CD4-positive, alpha-beta T cell (primary cell): ENCODE measurements at regions not wholly inside any gene's neighbourhood (a gene's known extent, or its start where the extent isn't known, plus 50 kb on each side); places are given as distances from the start of the nearest gene placed in this dataset.

Experiments
- ATAC-seq: fragments of 200-7000 bp; cut with Tn5 transposase; one replicate; pipeline ENCODE4 v1.10.0; 2022; ENCODE audit warnings: mild to moderate bottlenecking; ENCODE audit not compliant: poor library complexity
- CTCF ChIA-PET: fragments of 350-600 bp; sonication (Branson Sonifier 250); formaldehyde crosslinking; loops from one replicate; lab custom pipeline; 2021; ENCODE audit warnings: antibody characterized with exemption, inconsistent platforms; lab: Charles Lee
- POLR2A ChIA-PET: fragments of 350-600 bp; sonication (Branson Sonifier 250); formaldehyde crosslinking; loops from one replicate; lab custom pipeline; 2021; ENCODE audit warnings: antibody characterized with exemption, inconsistent platforms; lab: Charles Lee
- DNase-seq, 14 experiments: peaks; one replicate each; pipeline ENCODE4 v3.0.0-alpha.2; 2013 to 2020; ENCODE audit warnings: mixed read lengths in 2 of 14
- H3K27ac ChIP-seq, 2 donors: one replicate each; pipeline versions ENCODE4 v1.5.1 to v1.7.0; 2013; ENCODE audit warnings: low read length in 2 of 2, low read depth in 1 of 2, mild to moderate bottlenecking in 1 of 2
- H3K27me3 ChIP-seq, 2 experiments: 1 replicate in 1 of 2; 2 replicates in 1 of 2; pipeline versions ENCODE4 v1.6.1 to v1.7.0; 2013; ENCODE audit warnings: low read length in 2 of 2, control low read depth in 1 of 2, mild to moderate bottlenecking in 1 of 2, moderate library complexity in 1 of 2; ENCODE audit not compliant: insufficient read depth in 2 of 2, control insufficient read depth in 1 of 2
- H3K36me3 ChIP-seq: one replicate; pipeline ENCODE4 v1.6.1; 2013; ENCODE audit warnings: low read length, control low read depth; ENCODE audit not compliant: insufficient read depth
- H3K4me1 ChIP-seq: one replicate; pipeline ENCODE4 v1.6.1; 2013; ENCODE audit warnings: low read length, control low read depth; ENCODE audit not compliant: insufficient read depth
- H3K4me3 ChIP-seq: one replicate; pipeline ENCODE4 v1.5.1; 2013; ENCODE audit warnings: mild to moderate bottlenecking, low read length, moderate library complexity
- H3K9me3 ChIP-seq, 2 experiments: 1 replicate in 1 of 2; 2 replicates in 1 of 2; pipeline versions ENCODE4 v1.6.1 to v1.7.0; 2013; ENCODE audit warnings: low read length in 2 of 2, mild to moderate bottlenecking in 2 of 2, control low read depth in 1 of 2, moderate library complexity in 1 of 2; ENCODE audit not compliant: control insufficient read depth in 1 of 2, insufficient read depth in 1 of 2
- H3K27ac Mint-ChIP-seq: one replicate; pipeline ENCODE4 v1.8.0; 2020; ENCODE audit warnings: mixed read lengths
- H3K27me3 Mint-ChIP-seq: one replicate; pipeline ENCODE4 v1.8.0; 2021; ENCODE audit warnings: mixed read lengths
- H3K36me3 Mint-ChIP-seq: one replicate; pipeline ENCODE4 v1.8.0; 2021; ENCODE audit warnings: low read depth, mixed read lengths
- H3K4me1 Mint-ChIP-seq: one replicate; pipeline ENCODE4 v1.8.0; 2021; ENCODE audit warnings: low read depth, mixed read lengths
- H3K4me3 Mint-ChIP-seq: one replicate; pipeline ENCODE4 v1.8.0; 2020; ENCODE audit warnings: mild to moderate bottlenecking, mixed read lengths
- H3K9me3 Mint-ChIP-seq: one replicate; pipeline ENCODE4 v1.8.0; 2020; ENCODE audit warnings: mixed read lengths
- intact Hi-C, 2 experiments: fragments of 100-400 bp; cut with DNase I in 1 of 2; cut with micrococcal nuclease in 1 of 2; formaldehyde crosslinking; loops; one replicate each; pipeline versions ENCODE4 v1.15.1 to v1.9.0; 2023 to 2025; cut with DNase I, micrococcal nuclease
- TF ChIP-seq, protein P1 (sequence below): fragments of 200-600 bp; IDR thresholded peaks from one replicate; pipeline ENCODE4 v1.8.0; 2022; ENCODE audit warnings: antibody characterized with exemption, mild to moderate bottlenecking

DNA sequence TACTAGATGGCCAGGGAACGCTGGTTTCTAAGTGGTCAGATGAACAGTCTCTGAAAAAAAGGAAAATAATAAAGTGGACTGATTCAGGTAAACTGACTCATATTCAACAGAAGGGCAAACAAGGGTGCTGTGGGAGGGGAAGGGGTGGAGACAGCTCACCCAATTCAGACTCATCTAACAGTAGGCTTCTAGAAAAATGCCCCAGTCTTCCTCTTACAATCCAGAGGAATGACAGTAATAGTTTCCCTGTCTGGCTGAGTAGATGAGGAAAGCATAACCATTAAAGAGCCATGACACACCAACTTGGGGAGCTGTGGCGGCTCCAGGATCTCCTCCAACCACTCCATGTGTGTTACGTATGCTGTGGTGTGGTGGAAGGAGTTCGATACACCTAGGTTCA, 231.4 kb upstream of the UMPS start:
- no peaks in the 10 kb centered on the region for H3K4me1 ChIP-seq
- H3K27ac ChIP-seq, result no peak overlapping the region
- no peak overlapping the region for H3K4me3 Mint-ChIP-seq
- no peaks in the 10 kb centered on the region for H3K9me3 Mint-ChIP-seq
- H3K36me3 ChIP-seq, result no peaks in the 10 kb centered on the region
- ChIA-PET CTCF (no interaction called here), POLR2A (no interaction called here)
- no peak for DNase-seq
- H3K36me3 Mint-ChIP-seq, result no peaks in the 10 kb centered on the region
- H3K9me3 ChIP-seq, result no peaks in the 10 kb centered on the region
- intact Hi-C loops, result no loop called here
- no peak overlapping the region for H3K27ac Mint-ChIP-seq
- H3K27me3 Mint-ChIP-seq, result peaks cover 65% of the 10 kb centered on the region
- ATAC-seq, result no peak
- no peaks in the 10 kb centered on the region for H3K4me1 Mint-ChIP-seq
- H3K27me3 ChIP-seq, result peaks cover 4 to 17% of the 10 kb centered on the region in 2 experiments
- H3K4me3 ChIP-seq, result no peak overlapping the region
- TF ChIP-seq, protein P1, sequence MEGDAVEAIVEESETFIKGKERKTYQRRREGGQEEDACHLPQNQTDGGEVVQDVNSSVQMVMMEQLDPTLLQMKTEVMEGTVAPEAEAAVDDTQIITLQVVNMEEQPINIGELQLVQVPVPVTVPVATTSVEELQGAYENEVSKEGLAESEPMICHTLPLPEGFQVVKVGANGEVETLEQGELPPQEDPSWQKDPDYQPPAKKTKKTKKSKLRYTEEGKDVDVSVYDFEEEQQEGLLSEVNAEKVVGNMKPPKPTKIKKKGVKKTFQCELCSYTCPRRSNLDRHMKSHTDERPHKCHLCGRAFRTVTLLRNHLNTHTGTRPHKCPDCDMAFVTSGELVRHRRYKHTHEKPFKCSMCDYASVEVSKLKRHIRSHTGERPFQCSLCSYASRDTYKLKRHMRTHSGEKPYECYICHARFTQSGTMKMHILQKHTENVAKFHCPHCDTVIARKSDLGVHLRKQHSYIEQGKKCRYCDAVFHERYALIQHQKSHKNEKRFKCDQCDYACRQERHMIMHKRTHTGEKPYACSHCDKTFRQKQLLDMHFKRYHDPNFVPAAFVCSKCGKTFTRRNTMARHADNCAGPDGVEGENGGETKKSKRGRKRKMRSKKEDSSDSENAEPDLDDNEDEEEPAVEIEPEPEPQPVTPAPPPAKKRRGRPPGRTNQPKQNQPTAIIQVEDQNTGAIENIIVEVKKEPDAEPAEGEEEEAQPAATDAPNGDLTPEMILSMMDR, result no peak

DNA sequence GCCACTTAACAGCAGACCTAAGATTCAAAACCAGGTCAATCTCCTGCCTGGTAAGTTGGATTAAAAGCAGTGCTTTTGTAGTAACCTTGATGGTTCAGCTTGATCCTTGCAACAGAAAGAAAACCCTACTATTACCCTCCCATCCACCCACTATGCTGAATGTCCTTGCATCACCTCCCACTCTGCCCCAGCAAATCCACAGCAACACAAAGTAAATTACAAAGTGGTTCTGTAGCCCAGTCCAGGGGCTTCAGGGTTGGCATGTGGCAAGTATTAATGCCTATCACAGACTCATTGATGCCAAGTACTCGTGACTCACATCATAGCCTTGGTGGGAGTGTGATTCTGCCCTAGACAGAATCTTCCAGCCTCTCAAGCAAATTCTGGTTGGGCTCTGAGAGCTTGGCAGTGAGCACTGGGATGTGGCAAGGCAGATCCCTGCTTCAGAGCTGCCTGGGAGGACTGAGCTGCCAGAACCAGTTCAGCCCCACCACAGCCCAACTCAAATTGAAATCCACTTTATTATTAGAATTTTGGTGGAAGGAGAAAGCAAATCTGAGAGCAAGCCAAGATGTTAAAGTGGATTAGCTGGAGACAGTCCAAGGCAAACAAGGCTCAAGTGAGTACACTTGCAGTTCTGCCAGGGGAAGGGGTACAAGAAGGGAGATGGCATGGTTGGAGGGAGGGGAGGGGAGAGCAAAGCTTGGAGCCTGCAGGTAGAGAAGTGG, 225.8 kb upstream of the UMPS start:
- no peak for DNase-seq
- H3K4me3 ChIP-seq, result no peak overlapping the region
- H3K27ac Mint-ChIP-seq, result no peak overlapping the region
- no peak overlapping the region for H3K27ac ChIP-seq
- H3K4me1 ChIP-seq, result no peaks in the 10 kb centered on the region
- POLR2A ChIA-PET, result no interaction called here
- intact Hi-C loops, result no loop called here
- ATAC-seq, result no peak
- peaks cover 3 to 22% of the 10 kb centered on the region in 2 experiments for H3K27me3 ChIP-seq
- no peaks in the 10 kb centered on the region for H3K9me3 Mint-ChIP-seq
- TF ChIP-seq, protein P1, result no peak
- CTCF ChIA-PET, result no interaction called here
- no peaks in the 10 kb centered on the region for H3K36me3 ChIP-seq
- no peaks in the 10 kb centered on the region for H3K4me1 Mint-ChIP-seq
- H3K9me3 ChIP-seq, result no peaks in the 10 kb centered on the region
- H3K27me3 Mint-ChIP-seq, result peaks cover 47% of the 10 kb centered on the region
- no peak overlapping the region for H3K4me3 Mint-ChIP-seq
- no peaks in the 10 kb centered on the region for H3K36me3 Mint-ChIP-seq

DNA sequence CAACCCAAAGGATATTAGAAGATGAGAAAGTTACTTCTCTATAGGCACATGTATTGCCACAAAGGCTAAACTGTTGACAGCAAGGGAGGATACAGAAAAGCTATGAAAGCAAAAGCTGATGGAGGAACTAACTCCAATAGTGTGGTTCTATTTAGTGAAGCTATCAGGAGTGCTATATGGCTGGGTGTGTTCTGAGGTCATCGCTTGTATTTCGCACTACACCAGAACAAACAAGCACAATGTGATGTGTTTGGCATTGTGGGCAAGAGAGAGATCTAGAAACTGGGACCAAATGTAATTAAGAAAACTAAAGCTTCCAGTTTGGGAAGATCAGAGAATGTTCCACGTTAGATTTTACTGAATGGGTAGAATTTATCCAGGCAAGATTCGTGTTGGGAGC, 220.4 kb upstream of the UMPS start:
- Histone ChIP-seq H3K27me3 (peaks cover 0 to 4% of the 10 kb centered on the region in 2 experiments), H3K4me3 (no peak overlapping the region), H3K4me1 (no peaks in the 10 kb centered on the region), H3K9me3 (no peaks in the 10 kb centered on the region), H3K36me3 (no peaks in the 10 kb centered on the region), H3K27ac (no peak overlapping the region)
- Mint-ChIP-seq H3K27me3 (peaks cover 35% of the 10 kb centered on the region), H3K36me3 (no peaks in the 10 kb centered on the region), H3K9me3 (no peaks in the 10 kb centered on the region), H3K4me1 (no peaks in the 10 kb centered on the region), H3K4me3 (no peak overlapping the region), H3K27ac (no peak overlapping the region)
- ATAC-seq, result no peak
- CTCF ChIA-PET, result no interaction called here
- intact Hi-C loops, result no loop called here
- POLR2A ChIA-PET, result no interaction called here
- no peak for DNase-seq
- TF ChIP-seq, protein P1, result no peak
